H9 (cell line): ENCODE measurements at regions not wholly inside any gene's neighbourhood (a gene's known extent, or its start where the extent isn't known, plus 50 kb on each side); places are given as distances from the start of the nearest gene placed in this dataset.

ENCODE experiments used
- DNase-seq: peaks from one replicate; pipeline ENCODE4 v3.0.0-alpha.2; 2017
- H2AFZ ChIP-seq: one replicate; pipeline ENCODE4 v1.6.1; 2013; ENCODE audit warnings: mild to moderate bottlenecking, low read length, control low read depth, moderate library complexity
- H2AK5ac ChIP-seq: 2 replicates; pipeline ENCODE4 v1.6.1; 2013; ENCODE audit warnings: low read length, control low read depth, mixed read lengths; ENCODE audit not compliant: insufficient read length
- H2BK120ac ChIP-seq: one replicate; pipeline ENCODE4 v1.6.1; 2013; ENCODE audit warnings: low read depth, mild to moderate bottlenecking, low read length, control low read depth, inconsistent platforms; ENCODE audit not compliant: poor library complexity, severe bottlenecking
- H2BK12ac ChIP-seq: 2 replicates; pipeline ENCODE4 v1.6.1; 2013; ENCODE audit warnings: low read length, control low read depth, mixed read lengths, low read depth; ENCODE audit not compliant: insufficient read length
- H2BK15ac ChIP-seq: 2 replicates; pipeline ENCODE4 v1.6.1; 2013; ENCODE audit warnings: low read depth, low read length, control low read depth
- H2BK20ac ChIP-seq: one replicate; pipeline ENCODE4 v1.6.1; 2013; ENCODE audit warnings: low read depth, mild to moderate bottlenecking, low read length, control low read depth, inconsistent platforms; ENCODE audit not compliant: poor library complexity, severe bottlenecking
- H2BK5ac ChIP-seq: 2 replicates; pipeline ENCODE4 v1.6.1; 2013; ENCODE audit warnings: low read length, control low read depth, mixed read lengths; ENCODE audit not compliant: insufficient read length
- H3K14ac ChIP-seq: 2 replicates; pipeline ENCODE4 v1.6.1; 2013; ENCODE audit warnings: low read length, control low read depth; ENCODE audit not compliant: insufficient read depth
- H3K18ac ChIP-seq: 2 replicates; pipeline ENCODE4 v1.6.1; 2013; ENCODE audit warnings: low read depth, mild to moderate bottlenecking, mixed read lengths, low read length, control low read depth; ENCODE audit not compliant: insufficient read length
- H3K23ac ChIP-seq: 2 replicates; pipeline ENCODE4 v1.6.1; 2013; ENCODE audit warnings: low read length, control low read depth, mixed read lengths, low read depth; ENCODE audit not compliant: insufficient read length
- H3K23me2 ChIP-seq: 2 replicates; pipeline ENCODE4 v1.6.1; 2013; ENCODE audit warnings: low read depth, mild to moderate bottlenecking, mixed read lengths, low read length, control low read depth; ENCODE audit not compliant: insufficient read length, poor library complexity, severe bottlenecking
- H3K27ac ChIP-seq: 2 replicates; pipeline ENCODE4 v1.5.1; 2013; ENCODE audit warnings: low read length, control low read depth, mixed read lengths, low read depth; ENCODE audit not compliant: insufficient read length
- H3K27me3 ChIP-seq: 2 replicates; pipeline ENCODE4 v1.6.1; 2013; ENCODE audit warnings: low read length, control low read depth, inconsistent platforms; ENCODE audit not compliant: insufficient read depth
- H3K4ac ChIP-seq: 2 replicates; pipeline ENCODE4 v1.6.1; 2013; ENCODE audit warnings: low read depth, mild to moderate bottlenecking, control low read depth, inconsistent platforms, low read length, moderate library complexity
- H3K4me1 ChIP-seq: 2 replicates; pipeline ENCODE4 v1.6.1; 2013; ENCODE audit warnings: low read length, control low read depth, inconsistent platforms; ENCODE audit not compliant: insufficient read depth
- H3K4me2 ChIP-seq: 2 replicates; pipeline ENCODE4 v1.6.1; 2013; ENCODE audit warnings: low read length, control low read depth, mixed read lengths; ENCODE audit not compliant: insufficient read length, insufficient read depth
- H3K56ac ChIP-seq: 2 replicates; pipeline ENCODE4 v1.6.1; 2013; ENCODE audit warnings: low read depth, mild to moderate bottlenecking, mixed read lengths, low read length, control low read depth; ENCODE audit not compliant: insufficient read length
- H3K79me1 ChIP-seq: 2 replicates; pipeline ENCODE4 v1.6.1; 2013; ENCODE audit warnings: low read depth, mild to moderate bottlenecking, moderate library complexity, low read length, control low read depth, inconsistent platforms; ENCODE audit not compliant: insufficient read depth, poor library complexity, severe bottlenecking
- H3K79me2 ChIP-seq: 2 replicates; pipeline ENCODE4 v1.6.1; 2013; ENCODE audit warnings: low read length, control low read depth, inconsistent platforms; ENCODE audit not compliant: insufficient read depth
- H3K9ac ChIP-seq: 2 replicates; pipeline ENCODE4 v1.6.1; 2013; ENCODE audit warnings: low read length, control low read depth, mixed read lengths; ENCODE audit not compliant: insufficient read length; ENCODE audit errors: extremely low read depth
- H3K9me3 ChIP-seq: one replicate; pipeline ENCODE4 v1.6.1; 2013; ENCODE audit warnings: low read depth, low read length, inconsistent platforms; ENCODE audit not compliant: control insufficient read depth
- H3T11ph ChIP-seq: one replicate; pipeline ENCODE4 v1.6.1; 2013; ENCODE audit warnings: mild to moderate bottlenecking, low read length, control low read depth, inconsistent platforms
- H4K20me1 ChIP-seq: one replicate; pipeline ENCODE4 v1.6.1; 2013; ENCODE audit not compliant: control insufficient read depth, insufficient read length, insufficient read depth
- H4K5ac ChIP-seq: 2 replicates; pipeline ENCODE4 v1.6.1; 2013; ENCODE audit warnings: low read depth, mild to moderate bottlenecking, mixed read lengths, low read length, control low read depth; ENCODE audit not compliant: insufficient read length
- H4K8ac ChIP-seq: replicated peaks from 2 replicates; pipeline ENCODE4 v1.6.1; 2013; ENCODE audit warnings: low read length, control low read depth, mixed read lengths, low read depth; ENCODE audit not compliant: insufficient read length
- H4K91ac ChIP-seq: 2 replicates; pipeline ENCODE4 v1.6.1; 2013; ENCODE audit warnings: low read depth, mild to moderate bottlenecking, moderate library complexity, mixed read lengths, low read length, control low read depth; ENCODE audit not compliant: insufficient read length
- H3K27ac Mint-ChIP-seq, 3 experiments: 2 replicates in 2 of 3; 3 replicates in 1 of 3; pipeline ENCODE4 v1.8.0; 2020 to 2021; ENCODE audit warnings: mixed read lengths in 3 of 3, mild to moderate bottlenecking in 1 of 3, moderate library complexity in 1 of 3
- H3K27me3 Mint-ChIP-seq: 2 replicates; pipeline ENCODE4 v1.8.0; 2021; ENCODE audit warnings: low read depth, mild to moderate bottlenecking, moderate library complexity, mixed read lengths
- H3K36me3 Mint-ChIP-seq, 3 experiments: 2 replicates in 2 of 3; 3 replicates in 1 of 3; pipeline ENCODE4 v1.8.0; 2020 to 2021; ENCODE audit warnings: low read depth in 3 of 3, mixed read lengths in 3 of 3; ENCODE audit not compliant: insufficient read depth in 1 of 3
- H3K4me1 Mint-ChIP-seq, 2 experiments: 2 replicates each; pipeline ENCODE4 v1.8.0; 2020; ENCODE audit warnings: mixed read lengths in 2 of 2
- H3K4me3 Mint-ChIP-seq, 2 experiments: 2 replicates in 1 of 2; 3 replicates in 1 of 2; pipeline ENCODE4 v1.8.0; 2020 to 2021; ENCODE audit warnings: mild to moderate bottlenecking in 2 of 2, mixed read lengths in 2 of 2, moderate library complexity in 1 of 2
- H3K9me3 Mint-ChIP-seq, 2 experiments: 2 replicates in 1 of 2; 3 replicates in 1 of 2; pipeline ENCODE4 v1.8.0; 2020; ENCODE audit warnings: mild to moderate bottlenecking in 2 of 2, mixed read lengths in 2 of 2, moderate library complexity in 1 of 2
- WGBS: extraction: QIAGEN DNeasy Blood & Tissue Kit; methylation state at CpG from one replicate; pipeline ENCODE4 v1.1.7; 2013; ENCODE audit warnings: missing lambda C conversion rate, low lambda C conversion rate, mixed read lengths; ENCODE audit not compliant: insufficient read length; ENCODE audit errors: extremely low coverage; 5-methylcytosine and 5-hydroxymethylcytosine counted together
- TF ChIP-seq, protein P1 (sequence below): fragments of 200-600 bp; sonication (generic); conservative IDR thresholded peaks from 3 replicates; pipeline ENCODE4 v1.8.0; 2021; ENCODE audit warnings: antibody characterized with exemption, mild to moderate bottlenecking

DNA sequence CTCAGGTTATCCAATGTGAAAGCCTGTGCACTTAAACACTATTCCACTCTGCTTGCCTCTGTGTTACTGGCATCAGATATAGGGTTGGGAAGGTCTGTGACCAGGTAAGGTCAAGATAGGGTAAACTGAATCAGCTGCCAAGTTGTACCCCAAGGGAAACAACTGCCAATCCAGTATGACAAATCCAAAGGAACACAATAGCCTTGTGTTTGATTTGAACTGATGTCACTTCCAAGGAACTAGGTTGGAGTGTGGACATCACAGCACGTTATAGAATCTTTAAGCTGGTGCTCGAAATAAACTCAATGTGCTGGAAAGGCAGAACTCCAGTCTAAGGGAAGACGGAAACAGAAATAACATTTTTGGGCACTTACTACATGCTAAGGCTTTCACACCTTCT, 223.4 kb upstream of the BTG1 start:
- H3K79me1 ChIP-seq, result no peaks in the 10 kb centered on the region
- no peaks in the 10 kb centered on the region for H3K79me2 ChIP-seq
- H3K27me3 ChIP-seq, result no peaks in the 10 kb centered on the region
- no peaks in the 10 kb centered on the region for H3K9me3 Mint-ChIP-seq
- H3K36me3 Mint-ChIP-seq, result no peaks in the 10 kb centered on the region
- H3K9me3 ChIP-seq, result no peaks in the 10 kb centered on the region
- TF ChIP-seq, protein P1, sequence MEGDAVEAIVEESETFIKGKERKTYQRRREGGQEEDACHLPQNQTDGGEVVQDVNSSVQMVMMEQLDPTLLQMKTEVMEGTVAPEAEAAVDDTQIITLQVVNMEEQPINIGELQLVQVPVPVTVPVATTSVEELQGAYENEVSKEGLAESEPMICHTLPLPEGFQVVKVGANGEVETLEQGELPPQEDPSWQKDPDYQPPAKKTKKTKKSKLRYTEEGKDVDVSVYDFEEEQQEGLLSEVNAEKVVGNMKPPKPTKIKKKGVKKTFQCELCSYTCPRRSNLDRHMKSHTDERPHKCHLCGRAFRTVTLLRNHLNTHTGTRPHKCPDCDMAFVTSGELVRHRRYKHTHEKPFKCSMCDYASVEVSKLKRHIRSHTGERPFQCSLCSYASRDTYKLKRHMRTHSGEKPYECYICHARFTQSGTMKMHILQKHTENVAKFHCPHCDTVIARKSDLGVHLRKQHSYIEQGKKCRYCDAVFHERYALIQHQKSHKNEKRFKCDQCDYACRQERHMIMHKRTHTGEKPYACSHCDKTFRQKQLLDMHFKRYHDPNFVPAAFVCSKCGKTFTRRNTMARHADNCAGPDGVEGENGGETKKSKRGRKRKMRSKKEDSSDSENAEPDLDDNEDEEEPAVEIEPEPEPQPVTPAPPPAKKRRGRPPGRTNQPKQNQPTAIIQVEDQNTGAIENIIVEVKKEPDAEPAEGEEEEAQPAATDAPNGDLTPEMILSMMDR, result no peak
- H3K4me1 Mint-ChIP-seq, result peaks cover 6 to 7% of the 10 kb centered on the region in 2 experiments
- H3K4me2 ChIP-seq, result no peak overlapping the region
- H3T11ph ChIP-seq, result no peak overlapping the region
- no peak overlapping the region for H2BK20ac ChIP-seq
- H3K4ac ChIP-seq, result no peak overlapping the region
- H3K18ac ChIP-seq, result no peak overlapping the region
- H2BK120ac ChIP-seq, result no peak overlapping the region
- H2AK5ac ChIP-seq, result no peak overlapping the region
- H3K23me2 ChIP-seq, result no peaks in the 10 kb centered on the region
- H3K27ac ChIP-seq, result no peak overlapping the region
- no peak overlapping the region for H2BK15ac ChIP-seq
- H2AFZ ChIP-seq, result no peak overlapping the region
- no peaks in the 10 kb centered on the region for H4K20me1 ChIP-seq
- no peaks in the 10 kb centered on the region for H3K4me1 ChIP-seq
- H3K56ac ChIP-seq, result no peak overlapping the region
- H4K5ac ChIP-seq, result no peak overlapping the region
- H3K27ac Mint-ChIP-seq, result no peak overlapping the region
- H4K91ac ChIP-seq, result no peak overlapping the region
- H3K23ac ChIP-seq, result no peak overlapping the region
- WGBS, result no CpG with 5 or more reads among the region's 3 CpGs
- H3K4me3 Mint-ChIP-seq, result no peak overlapping the region
- no peak overlapping the region for H3K9ac ChIP-seq
- H3K14ac ChIP-seq, result no peak overlapping the region
- no peak overlapping the region for H2BK5ac ChIP-seq
- DNase-seq, result no peak
- H2BK12ac ChIP-seq, result no peak overlapping the region
- no peak overlapping the region for H4K8ac ChIP-seq
- H3K27me3 Mint-ChIP-seq, result no peaks in the 10 kb centered on the region; the same call in 1 of the 2 replicates
